Mesenchymal stem cell (in vitro differentiated cells and primary cell): ENCODE measurements at regions not wholly inside any gene's neighbourhood (a gene's known extent, or its start where the extent isn't known, plus 50 kb on each side); places are given as distances from the start of the nearest gene placed in this dataset.

Source experiments
- DNase-seq: peaks from one replicate; pipeline ENCODE4 v3.0.0-alpha.2; 2013
- H2AFZ ChIP-seq: one replicate; pipeline ENCODE4 v1.6.1; 2013; ENCODE audit warnings: low read depth, mild to moderate bottlenecking, control low read depth, inconsistent platforms, low read length, moderate library complexity
- H2AK5ac ChIP-seq: 2 replicates; pipeline ENCODE4 v1.6.1; 2013; ENCODE audit warnings: low read length, moderate library complexity, mild to moderate bottlenecking, inconsistent platforms; ENCODE audit not compliant: severe bottlenecking
- H2BK120ac ChIP-seq: one replicate; pipeline ENCODE4 v1.6.1; 2013; ENCODE audit warnings: low read depth, mild to moderate bottlenecking, inconsistent platforms, low read length, moderate library complexity
- H2BK12ac ChIP-seq, 2 experiments: one replicate each; pipeline ENCODE4 v1.6.1; 2013; ENCODE audit warnings: inconsistent platforms in 2 of 2, low read length in 2 of 2, mild to moderate bottlenecking in 2 of 2, moderate library complexity in 2 of 2, control low read depth in 1 of 2
- H2BK15ac ChIP-seq: one replicate; pipeline ENCODE4 v1.6.1; 2013; ENCODE audit warnings: mild to moderate bottlenecking, low read depth, inconsistent platforms; ENCODE audit not compliant: poor library complexity, severe bottlenecking
- H2BK5ac ChIP-seq: 2 replicates; pipeline ENCODE4 v1.6.1; 2013; ENCODE audit warnings: low read depth, mild to moderate bottlenecking, low read length, control low read depth, inconsistent platforms; ENCODE audit not compliant: poor library complexity, severe bottlenecking
- H3K14ac ChIP-seq, 2 experiments: one replicate each; pipeline ENCODE4 v1.6.1; 2013; ENCODE audit warnings: inconsistent platforms in 2 of 2, low read length in 2 of 2, control low read depth in 1 of 2, mild to moderate bottlenecking in 1 of 2, moderate library complexity in 1 of 2
- H3K18ac ChIP-seq, 2 experiments: one replicate each; pipeline ENCODE4 v1.6.1; 2013; ENCODE audit warnings: inconsistent platforms in 2 of 2, low read length in 2 of 2, control low read depth in 1 of 2, low read depth in 1 of 2, mild to moderate bottlenecking in 1 of 2
- H3K23ac ChIP-seq, 2 experiments: one replicate each; pipeline ENCODE4 v1.6.1; 2013; ENCODE audit warnings: inconsistent platforms in 2 of 2, low read length in 2 of 2, mild to moderate bottlenecking in 2 of 2, moderate library complexity in 2 of 2, control low read depth in 1 of 2
- H3K27ac ChIP-seq: 2 replicates; pipeline ENCODE4 v1.5.1; 2013; ENCODE audit warnings: mild to moderate bottlenecking, moderate library complexity, low read length, control low read depth, inconsistent platforms; ENCODE audit not compliant: poor library complexity, severe bottlenecking
- H3K27me3 ChIP-seq, 2 experiments: 2 replicates each; pipeline versions ENCODE4 v1.6.1 to v1.7.0; 2013; ENCODE audit warnings: low read length in 2 of 2, mild to moderate bottlenecking in 2 of 2, moderate library complexity in 2 of 2, control low read depth in 1 of 2, inconsistent platforms in 1 of 2; ENCODE audit not compliant: control insufficient read depth in 1 of 2, insufficient read depth in 1 of 2
- H3K36me3 ChIP-seq, 2 experiments: 2 replicates each; pipeline versions ENCODE4 v1.6.1 to v1.7.0; 2013; ENCODE audit warnings: low read length in 2 of 2, control low read depth in 1 of 2, inconsistent platforms in 1 of 2, low read depth in 1 of 2, mild to moderate bottlenecking in 1 of 2; ENCODE audit not compliant: insufficient read depth in 2 of 2, control insufficient read depth in 1 of 2
- H3K4ac ChIP-seq, 2 experiments: one replicate each; pipeline ENCODE4 v1.6.1; 2013; ENCODE audit warnings: inconsistent platforms in 2 of 2, low read length in 2 of 2, mild to moderate bottlenecking in 2 of 2, moderate library complexity in 2 of 2, control low read depth in 1 of 2, low read depth in 1 of 2
- H3K4me1 ChIP-seq: 2 replicates; pipeline ENCODE4 v1.6.1; 2013; ENCODE audit warnings: low read depth, low read length, control low read depth; ENCODE audit not compliant: control insufficient read depth, insufficient read depth
- H3K4me2 ChIP-seq: 2 replicates; pipeline ENCODE4 v1.6.1; 2013; ENCODE audit warnings: low read length, mild to moderate bottlenecking, inconsistent platforms; ENCODE audit not compliant: poor library complexity, severe bottlenecking
- H3K4me3 ChIP-seq, 2 experiments: 2 replicates each; pipeline versions ENCODE4 v1.5.1 to v1.7.0; 2013; ENCODE audit warnings: low read length in 2 of 2, mild to moderate bottlenecking in 2 of 2, control low read depth in 1 of 2, low read depth in 1 of 2; ENCODE audit not compliant: insufficient read depth in 1 of 2
- H3K79me1 ChIP-seq: replicated peaks from 2 replicates; pipeline ENCODE4 v1.6.1; 2013; ENCODE audit warnings: mild to moderate bottlenecking, control low read depth, low read length, inconsistent platforms; ENCODE audit not compliant: poor library complexity, severe bottlenecking
- H3K9ac ChIP-seq: 2 replicates; pipeline ENCODE4 v1.7.0; 2013; ENCODE audit warnings: mild to moderate bottlenecking, low read length, moderate library complexity
- H3K9me3 ChIP-seq: 2 replicates; pipeline ENCODE4 v1.7.0; 2013; ENCODE audit warnings: mild to moderate bottlenecking, low read length; ENCODE audit not compliant: control insufficient read depth
- H4K8ac ChIP-seq: one replicate; pipeline ENCODE4 v1.6.1; 2013; ENCODE audit warnings: inconsistent platforms, mild to moderate bottlenecking, low read length, moderate library complexity
- H4K91ac ChIP-seq: one replicate; pipeline ENCODE4 v1.6.1; 2013; ENCODE audit warnings: mild to moderate bottlenecking, low read length, inconsistent platforms
- WGBS: methylation state at CpG from one replicate; pipeline ENCODE4 v1.1.7; 2013; ENCODE audit warnings: mixed read lengths; 5-methylcytosine and 5-hydroxymethylcytosine counted together

DNA sequence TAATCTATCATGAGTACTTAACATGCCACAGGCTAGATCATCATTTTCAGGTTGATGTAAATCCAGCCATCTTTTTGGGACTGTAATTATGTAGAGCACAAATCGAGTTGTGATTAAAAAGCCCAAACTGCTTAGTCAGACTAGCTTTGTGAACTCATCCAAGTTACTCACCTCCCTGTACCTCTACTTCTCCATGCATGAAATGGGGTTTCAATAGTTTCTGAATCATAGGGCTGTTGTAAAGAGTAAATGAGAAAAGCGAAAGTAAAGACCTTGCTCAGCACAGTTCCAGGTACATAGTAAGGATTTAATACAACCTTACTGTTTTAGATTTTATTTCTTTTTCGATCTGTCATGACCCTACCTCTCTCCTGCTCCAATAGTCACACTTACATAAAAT lies 85.6 kb upstream of the GAP43 start:
- H3K14ac ChIP-seq = no peak overlapping the region
- no peak overlapping the region for H3K18ac ChIP-seq
- no peak overlapping the region for H3K4me3 ChIP-seq
- no peak overlapping the region for H3K4me2 ChIP-seq
- H2AFZ ChIP-seq = no peak overlapping the region
- no peak overlapping the region for H4K91ac ChIP-seq
- 60% methylated on average over 1 of the region's 3 CpGs for WGBS
- H3K23ac ChIP-seq = no peak overlapping the region
- H2BK120ac ChIP-seq = no peak overlapping the region
- no peak overlapping the region for H2AK5ac ChIP-seq
- peaks cover 0 to 14% of the 10 kb centered on the region in 2 experiments for H3K27me3 ChIP-seq
- DNase-seq = no peak
- H3K9me3 ChIP-seq = no peaks in the 10 kb centered on the region
- no peak overlapping the region for H2BK15ac ChIP-seq
- H3K4me1 ChIP-seq = no peaks in the 10 kb centered on the region
- H3K79me1 ChIP-seq = no peaks in the 10 kb centered on the region
- no peak overlapping the region for H2BK5ac ChIP-seq
- no peak overlapping the region for H2BK12ac ChIP-seq
- H4K8ac ChIP-seq = no peak overlapping the region
- H3K36me3 ChIP-seq = no peaks in the 10 kb centered on the region
- no peak overlapping the region for H3K9ac ChIP-seq
- no peak overlapping the region for H3K4ac ChIP-seq
- no peak overlapping the region for H3K27ac ChIP-seq

DNA sequence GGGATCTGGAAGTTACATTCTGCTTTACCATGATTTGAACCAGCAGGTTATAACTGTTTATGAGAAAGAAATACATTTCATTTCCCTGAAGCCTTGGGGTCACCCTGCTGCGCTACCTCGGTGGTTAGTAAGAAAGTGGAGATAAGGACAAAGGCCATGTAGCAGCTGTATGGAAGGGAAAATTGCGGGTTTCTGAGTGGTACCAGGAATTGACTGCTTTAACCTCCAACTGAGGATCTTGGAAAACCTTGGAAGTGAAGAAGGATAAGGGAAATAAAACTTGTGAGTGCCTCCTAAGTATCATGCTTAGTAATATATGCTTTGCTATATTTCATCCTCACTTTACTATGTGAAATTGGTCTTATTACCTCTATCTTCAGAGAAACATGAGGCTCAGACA lies 76.1 kb upstream of the GAP43 start:
- no peak overlapping the region for H3K27ac ChIP-seq
- H3K4me1 ChIP-seq = no peaks in the 10 kb centered on the region
- H3K18ac ChIP-seq = no peak overlapping the region
- H3K14ac ChIP-seq = no peak overlapping the region
- no peak overlapping the region for H3K9ac ChIP-seq
- no peak overlapping the region for H2AFZ ChIP-seq
- no peak overlapping the region for H3K23ac ChIP-seq
- no peak overlapping the region for H4K8ac ChIP-seq
- DNase-seq = no peak
- no peak overlapping the region for H3K4me3 ChIP-seq
- no peak overlapping the region for H2BK15ac ChIP-seq
- no peak overlapping the region for H2AK5ac ChIP-seq
- no peak overlapping the region for H2BK120ac ChIP-seq
- WGBS = 98% methylated on average over 3 of the region's 3 CpGs
- no peak overlapping the region for H3K4ac ChIP-seq
- H3K36me3 ChIP-seq = no peaks in the 10 kb centered on the region
- no peaks in the 10 kb centered on the region for H3K9me3 ChIP-seq
- H3K79me1 ChIP-seq = no peaks in the 10 kb centered on the region
- H2BK12ac ChIP-seq = no peak overlapping the region
- H3K27me3 ChIP-seq = no peaks in the 10 kb centered on the region
- no peak overlapping the region for H3K4me2 ChIP-seq
- no peak overlapping the region for H4K91ac ChIP-seq
- no peak overlapping the region for H2BK5ac ChIP-seq

GRCh38 chr3:115548611-115549010 lies 74.7 kb upstream of the GAP43 start:
- Histone ChIP-seq H4K91ac (no peak overlapping the region), H3K4ac (no peak overlapping the region), H3K18ac (no peak overlapping the region), H2AK5ac (no peak overlapping the region), H3K14ac (no peak overlapping the region), H2BK15ac (no peak overlapping the region), H3K9ac (peak overlapping the region; percentile 65), H3K4me3 (no peak overlapping the region), H3K79me1 (no peaks in the 10 kb centered on the region), H2BK12ac (no peak overlapping the region), H2BK120ac (no peak overlapping the region), H3K27me3 (no peaks in the 10 kb centered on the region), H3K4me2 (no peak overlapping the region), H3K9me3 (no peaks in the 10 kb centered on the region), H3K23ac (no peak overlapping the region), H3K36me3 (no peaks in the 10 kb centered on the region), H3K4me1 (no peaks in the 10 kb centered on the region), H2AFZ (no peak overlapping the region), H4K8ac (no peak overlapping the region), H2BK5ac (no peak overlapping the region), H3K27ac (no peak overlapping the region)
- no peak for DNase-seq
- WGBS = no CpG with 5 or more reads among the region's 2 CpGs

DNA sequence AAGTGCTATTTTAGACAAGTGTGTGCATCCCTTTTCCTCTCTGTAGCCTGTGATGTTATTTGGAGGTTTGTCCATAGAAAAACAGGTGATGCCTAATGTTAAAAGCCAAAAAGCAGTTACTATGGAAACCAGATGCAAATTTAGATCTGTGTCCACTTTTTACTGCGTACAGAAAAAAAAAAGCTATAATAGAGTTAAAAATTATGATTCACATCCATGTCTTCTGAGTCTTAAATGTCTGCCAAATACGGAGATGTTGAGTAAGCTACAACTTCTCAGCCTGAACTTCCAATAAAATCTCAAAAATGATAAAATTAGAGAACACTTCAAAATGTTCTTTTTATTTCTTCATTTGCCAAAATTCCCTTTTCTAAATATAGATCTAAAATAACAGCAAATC lies 74.2 kb upstream of the GAP43 start:
- Histone ChIP-seq H3K4ac (no peak overlapping the region), H2AK5ac (no peak overlapping the region), H2BK5ac (no peak overlapping the region), H3K23ac (no peak overlapping the region), H2AFZ (no peak overlapping the region), H3K9me3 (no peaks in the 10 kb centered on the region), H3K79me1 (no peaks in the 10 kb centered on the region), H2BK120ac (no peak overlapping the region), H3K18ac (no peak overlapping the region), H3K36me3 (no peaks in the 10 kb centered on the region), H3K14ac (no peak overlapping the region), H3K9ac (peak overlapping the region; percentile 65), H4K91ac (no peak overlapping the region), H3K4me1 (no peaks in the 10 kb centered on the region), H2BK15ac (no peak overlapping the region), H3K27me3 (no peaks in the 10 kb centered on the region), H2BK12ac (no peak overlapping the region), H3K4me2 (no peak overlapping the region), H3K4me3 (no peak overlapping the region), H3K27ac (no peak overlapping the region), H4K8ac (no peak overlapping the region)
- no peak for DNase-seq
- WGBS = 90% methylated on average over 2 of the region's 2 CpGs
